ENCODE measurements at regions not wholly inside any gene's neighbourhood (a gene's known extent, or its start where the extent isn't known, plus 50 kb on each side); places are given as distances from the start of the nearest gene placed in this dataset.
"Not testable (repeated sequence)": the region's sequence is repeated elsewhere in the genome, so short reads cannot be mapped to it uniquely, and the experiment has no call there.

DNA sequence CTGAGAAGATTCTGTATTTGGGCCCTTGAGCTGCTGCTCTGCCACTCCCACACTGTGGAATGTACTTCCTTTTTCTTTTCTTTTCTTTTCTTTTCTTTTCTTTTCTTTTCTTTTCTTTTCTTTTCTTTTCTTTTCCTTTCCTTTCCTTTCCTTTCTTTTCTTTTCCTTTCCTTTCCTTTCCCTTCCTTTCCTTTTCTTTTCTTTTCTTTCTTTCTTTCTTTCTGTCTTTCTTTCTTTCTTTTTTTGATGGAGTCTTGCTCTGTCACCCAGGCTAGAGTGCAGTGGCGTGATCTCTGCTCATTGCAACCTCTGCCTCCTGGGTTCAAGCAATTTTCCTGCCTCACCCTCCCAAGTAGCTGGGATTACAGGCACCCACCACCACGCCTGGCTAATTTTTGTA lies 89.8 kb downstream of the DNAAF6 start:
- DNase-seq, result not testable (repeated sequence)

DNA sequence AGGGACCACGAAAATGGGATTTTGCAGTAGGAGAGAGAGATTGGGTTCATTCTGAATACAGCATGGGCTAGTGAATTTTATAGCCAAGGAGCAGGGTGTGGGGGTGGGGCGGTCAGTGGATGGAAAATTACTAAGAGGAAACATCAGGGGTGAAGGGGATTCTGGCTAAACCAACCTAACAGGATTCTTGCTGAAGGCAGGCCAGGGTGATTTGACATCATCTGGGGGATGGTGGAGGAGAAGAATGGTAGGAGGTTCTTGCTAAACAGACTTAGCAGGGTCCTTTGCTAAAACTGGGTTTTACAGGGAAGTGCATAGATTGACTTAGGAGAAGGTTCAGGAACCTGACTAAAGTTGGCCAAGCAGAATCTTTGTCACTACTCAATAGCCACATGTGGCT lies 91.9 kb downstream of the DNAAF6 start:
- DNase-seq, result no peak

DNA sequence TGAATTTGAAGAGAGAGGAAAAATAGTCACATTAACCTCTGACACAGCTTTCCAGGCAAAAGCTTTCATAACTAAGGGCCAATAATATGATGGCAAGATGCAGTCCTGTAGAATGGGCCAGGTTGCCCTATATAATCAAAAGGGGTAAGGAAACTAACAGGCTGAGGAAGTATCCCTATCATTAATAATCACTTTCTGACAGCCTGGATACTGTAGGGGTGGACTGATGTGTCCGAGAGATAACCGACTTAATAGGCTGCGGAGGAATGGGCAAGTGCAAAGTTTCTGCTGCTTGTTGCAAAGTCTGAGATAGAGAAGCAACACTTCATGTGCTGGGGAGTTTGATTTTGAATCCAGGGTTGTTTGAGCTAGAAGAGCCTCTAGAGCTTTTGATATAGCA lies 94.8 kb downstream of the DNAAF6 start:
- DNase-seq, result no peak

- DNase-seq, result no peak
These were observed 97.7 kb downstream of the DNAAF6 start for GRCh38 chrX:107304141-107304540.

DNA sequence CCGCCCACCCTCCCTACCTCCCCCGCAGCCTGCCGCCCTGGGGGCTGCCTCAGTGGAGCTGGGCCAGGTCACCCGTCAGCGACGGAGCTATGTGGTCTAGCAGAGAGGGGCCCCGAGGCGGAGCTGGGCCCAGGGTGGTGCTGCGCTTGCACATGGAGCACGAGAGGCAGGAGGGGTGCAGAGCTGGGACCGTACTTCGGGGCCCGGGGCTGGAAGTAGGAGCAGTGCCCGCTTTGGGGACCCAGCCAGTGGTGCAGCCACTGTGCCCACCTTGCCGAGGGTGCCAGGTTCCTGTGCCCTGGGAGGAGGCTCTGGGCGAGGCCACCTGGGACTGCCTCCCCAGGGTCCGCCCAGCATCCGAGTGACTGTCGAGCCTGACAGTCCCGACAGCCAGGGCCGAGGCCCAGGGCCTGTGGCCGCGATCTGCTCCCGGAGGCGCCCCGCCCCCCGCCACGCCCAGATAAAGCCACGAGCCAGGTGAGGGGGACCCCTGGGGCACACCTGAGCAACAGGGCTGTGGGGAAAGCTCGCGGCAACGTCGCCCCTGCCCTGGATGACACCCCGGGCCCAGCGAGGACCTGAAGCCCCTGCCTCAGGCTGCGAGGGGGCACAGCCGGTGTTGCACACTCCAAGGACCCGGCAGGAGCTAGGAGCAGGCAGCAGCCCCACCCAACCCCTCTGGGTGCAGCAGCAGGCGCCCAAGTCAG lies 117.5 kb downstream of the DNAAF6 start:
- DNase-seq, result no peak

GRCh38 chrX:107324493-107325310 lies 118.3 kb downstream of the DNAAF6 start:
- peak; percentile 30 for DNase-seq

GRCh38 chrX:107325467-107325866 lies 119.1 kb downstream of the DNAAF6 start:
- DNase-seq, result no peak

GRCh38 chrX:107348051-107348450 lies 101.4 kb upstream of the FRMPD3 start:
- no peak for DNase-seq

GRCh38 chrX:107348990-107349389 lies 100.5 kb upstream of the FRMPD3 start:
- DNase-seq, result no peak

DNA sequence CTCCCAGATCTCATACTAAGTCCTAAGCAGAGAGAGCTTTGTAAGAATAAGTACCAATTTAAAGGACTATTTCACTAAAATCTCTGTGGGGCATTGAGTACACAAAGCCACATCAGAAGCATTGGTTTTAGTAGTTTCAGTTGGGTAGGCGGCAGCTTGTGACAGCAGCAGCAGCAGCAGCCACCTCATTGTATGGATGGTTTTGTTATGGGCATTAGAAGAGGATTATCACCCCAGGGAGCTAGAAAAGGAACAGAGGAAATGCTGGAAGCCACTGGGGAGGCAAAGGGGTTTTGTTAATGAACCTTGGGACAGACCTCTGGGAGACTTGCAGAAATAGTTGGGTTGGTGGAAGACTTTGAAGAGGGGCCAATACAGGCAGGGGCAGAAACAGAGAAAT lies 93.9 kb upstream of the FRMPD3 start:
- peak; percentile 18 for DNase-seq

- no peak for DNase-seq
These were observed 88.6 kb upstream of the FRMPD3 start for GRCh38 chrX:107360788-107361360.

- DNase-seq, result not testable (repeated sequence)
These were observed 79.3 kb upstream of the FRMPD3 start for GRCh38 chrX:107370185-107370584.

- peak; percentile 29 for DNase-seq
These were observed 75.3 kb upstream of the FRMPD3 start for GRCh38 chrX:107374132-107374531.

DNA sequence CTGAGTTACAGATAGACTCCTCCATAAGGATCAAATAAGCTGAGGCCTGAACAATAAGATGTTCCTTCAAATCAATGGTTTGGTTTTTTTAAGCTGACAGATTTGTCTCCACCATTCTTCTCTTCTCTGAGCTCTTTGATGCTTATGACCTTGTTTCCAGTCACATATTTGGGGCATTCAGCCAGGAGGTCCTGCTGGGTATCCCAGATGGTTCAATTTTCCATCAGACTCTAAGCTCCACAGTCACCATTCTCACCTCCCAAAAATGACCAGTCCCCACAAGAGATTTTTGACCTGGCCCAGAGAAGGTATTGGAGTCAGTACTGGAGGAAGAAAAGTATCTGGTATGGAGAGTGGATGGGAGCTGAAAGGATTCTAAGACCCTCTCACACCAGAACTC lies 74.6 kb upstream of the FRMPD3 start:
- no peak for DNase-seq

DNA sequence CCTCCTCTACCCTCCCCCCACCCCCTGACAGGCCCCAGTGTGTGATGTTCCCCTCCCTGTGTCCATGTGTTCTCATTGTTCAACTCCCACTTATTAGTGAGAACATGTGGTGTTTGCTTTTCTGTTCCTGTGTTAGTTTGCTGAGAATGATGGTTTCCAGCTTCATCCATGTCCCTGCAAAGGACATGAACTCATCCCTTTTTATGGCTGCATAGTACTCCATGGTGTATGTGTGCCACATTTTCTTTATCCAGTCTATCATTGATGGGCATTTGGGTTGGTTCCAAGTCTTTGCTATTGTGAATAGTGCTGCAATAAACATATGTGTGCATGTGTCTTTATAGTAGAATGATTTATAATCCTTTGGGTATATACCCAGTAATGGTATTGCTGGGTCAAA lies 73.3 kb upstream of the FRMPD3 start:
- not testable (repeated sequence) for DNase-seq

- peak; percentile 12 for DNase-seq
These were observed 64.9 kb upstream of the FRMPD3 start for GRCh38 chrX:107384397-107385105.

GRCh38 chrX:107389726-107390125 lies 59.7 kb upstream of the FRMPD3 start:
- no peak for DNase-seq

GRCh38 chrX:107393656-107394055 lies 55.8 kb upstream of the FRMPD3 start:
- DNase-seq, result not testable (repeated sequence)

GRCh38 chrX:107396235-107396634 lies 53.2 kb upstream of the FRMPD3 start:
- no peak for DNase-seq

GRCh38 chrX:107396783-107397182 lies 52.7 kb upstream of the FRMPD3 start:
- no peak for DNase-seq

DNA sequence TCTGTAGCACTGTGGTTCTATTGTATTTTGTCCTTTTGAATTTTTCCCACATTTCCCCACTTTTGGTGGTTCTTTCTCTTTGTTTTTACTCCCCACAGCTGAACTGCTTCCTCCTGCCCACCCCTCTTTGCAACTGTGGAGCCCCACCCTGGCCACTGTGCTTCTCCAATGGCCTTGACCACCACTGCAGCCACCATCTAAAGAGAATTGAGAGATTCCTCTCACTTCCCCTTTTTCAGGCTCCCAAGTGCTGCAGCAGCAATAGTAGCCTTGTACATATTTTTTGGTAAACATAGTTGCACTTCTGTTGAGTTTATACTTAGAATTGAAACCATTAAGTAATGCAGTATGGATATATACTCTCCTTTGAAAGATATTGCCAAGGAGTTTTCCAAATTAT lies 51.3 kb upstream of the FRMPD3 start:
- no peak for DNase-seq

Measured in NCI-H82 (cell line).